Upper lobe of left lung (tissue), 6 donors: ENCODE measurements at regions not wholly inside any gene's neighbourhood (a gene's known extent, or its start where the extent isn't known, plus 50 kb on each side); places are given as distances from the start of the nearest gene placed in this dataset.

Experiments
- ATAC-seq, 2 donors: fragments of 200-7000 bp; cut with Tn5 transposase; one replicate each; pipeline ENCODE4 v1.9.1; 2022; ENCODE audit warnings: mild to moderate bottlenecking in 2 of 2, moderate library complexity in 2 of 2; ENCODE audit not compliant: low FRiP score in 2 of 2
- DNase-seq, 2 donors: peaks; one replicate each; pipeline ENCODE4 v3.0.0-alpha.2; 2019 to 2020
- H3K27ac ChIP-seq, 4 donors: fragments of 200-600 bp; sonication (generic); one replicate each; pipeline ENCODE4 v1.5.1; 2016 to 2019
- H3K27me3 ChIP-seq, 4 donors: fragments of 200-600 bp; sonication (generic); one replicate each; pipeline ENCODE4 v1.5.1; 2017 to 2019
- H3K36me3 ChIP-seq, 4 donors: fragments of 200-600 bp; sonication (generic); one replicate each; pipeline ENCODE4 v1.5.1; 2016 to 2019
- H3K4me1 ChIP-seq, 4 donors: fragments of 200-600 bp; sonication (generic); one replicate each; pipeline ENCODE4 v1.5.1; 2018 to 2019
- H3K4me3 ChIP-seq, 4 donors: fragments of 200-600 bp; sonication (generic); one replicate each; pipeline ENCODE4 v1.5.1; 2017 to 2019; ENCODE audit warnings: mild to moderate bottlenecking in 2 of 4, moderate library complexity in 1 of 4
- H3K9me3 ChIP-seq, 4 donors: fragments of 200-600 bp; sonication (generic); one replicate each; pipeline ENCODE4 v1.5.1; 2018 to 2019
- EP300 ChIP-seq, 4 donors: sonication (generic); formaldehyde crosslinking; IDR thresholded peaks; one replicate each; pipeline ENCODE4 v1.5.1; 2017; ENCODE audit warnings: antibody characterized with exemption in 4 of 4, control low read depth in 2 of 4
- POLR2A ChIP-seq, 4 donors: fragments of 450-650 bp; IDR thresholded peaks; one replicate each; pipeline ENCODE4 v1.5.1; 2016 to 2017; ENCODE audit warnings: antibody characterized with exemption in 4 of 4, mild to moderate bottlenecking in 2 of 4
- POLR2AphosphoS5 ChIP-seq, 2 donors: sonication (generic); formaldehyde crosslinking; IDR thresholded peaks; one replicate each; pipeline ENCODE4 v1.5.1; 2017; ENCODE audit warnings: antibody characterized with exemption in 2 of 2
- WGBS, 2 donors: methylation state at CpG; one replicate each; pipeline ENCODE4 v1.1.5; 2017 to 2018; 5-methylcytosine and 5-hydroxymethylcytosine counted together
- TF ChIP-seq, protein P1 (sequence below), 6 experiments: fragments of 450-650 bp in 4 of 6; fragments of 200-600 bp in 2 of 6; sonication (generic) in 2 of 6; IDR thresholded peaks; one replicate each; pipeline ENCODE4 v1.5.1; 2016 to 2019; ENCODE audit warnings: antibody characterized with exemption in 6 of 6
- donor health status: DM: no; HTN: no; CAD: no; lungs with moderate emphysema.
- donor health status: DM: no; HTN: yes; CAD: no; lungs with severe emphysema.

DNA sequence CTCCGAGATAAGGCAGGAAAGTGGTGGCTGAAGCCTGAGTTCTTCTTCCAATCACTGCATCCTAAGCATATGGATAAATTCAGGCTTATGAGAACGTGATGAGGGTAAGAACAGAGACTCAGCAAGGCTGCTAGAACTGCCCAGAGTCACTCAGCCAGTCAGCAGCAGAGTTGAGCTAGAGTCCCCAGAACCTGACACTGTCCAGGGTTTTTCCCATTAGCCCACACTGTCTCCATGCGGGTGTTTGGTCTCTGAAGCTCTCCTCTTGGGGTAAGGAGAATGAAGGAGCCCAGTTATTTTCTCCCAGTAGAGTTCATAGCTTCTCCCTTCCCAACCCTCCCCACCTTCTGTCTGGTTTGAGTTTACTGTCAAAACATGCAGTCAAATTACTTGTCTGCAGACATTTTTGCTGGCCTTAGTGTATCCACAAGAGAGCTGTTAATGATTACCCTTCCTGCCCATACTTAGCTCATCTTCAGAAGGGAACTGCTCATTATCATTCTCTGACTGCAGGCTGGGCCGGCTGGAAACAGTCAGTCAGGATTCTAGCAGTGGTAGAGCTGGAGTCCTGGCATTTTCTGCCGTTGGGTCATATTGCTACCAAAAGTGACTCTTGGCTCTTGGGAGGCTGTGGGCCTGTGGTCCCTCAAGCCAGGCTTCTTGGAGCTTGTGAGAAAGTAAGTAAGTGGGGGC, 460.0 kb downstream of the HS3ST3B1 start:
- Histone ChIP-seq H3K27me3 (no peaks in the 10 kb centered on the region), H3K27ac (no peak overlapping the region), H3K9me3 (no peaks in the 10 kb centered on the region), H3K36me3 (no peaks in the 10 kb centered on the region), H3K4me3 (no peak overlapping the region), H3K4me1 (no peaks in the 10 kb centered on the region)
- DNase-seq: no peak
- TF ChIP-seq, protein P1, sequence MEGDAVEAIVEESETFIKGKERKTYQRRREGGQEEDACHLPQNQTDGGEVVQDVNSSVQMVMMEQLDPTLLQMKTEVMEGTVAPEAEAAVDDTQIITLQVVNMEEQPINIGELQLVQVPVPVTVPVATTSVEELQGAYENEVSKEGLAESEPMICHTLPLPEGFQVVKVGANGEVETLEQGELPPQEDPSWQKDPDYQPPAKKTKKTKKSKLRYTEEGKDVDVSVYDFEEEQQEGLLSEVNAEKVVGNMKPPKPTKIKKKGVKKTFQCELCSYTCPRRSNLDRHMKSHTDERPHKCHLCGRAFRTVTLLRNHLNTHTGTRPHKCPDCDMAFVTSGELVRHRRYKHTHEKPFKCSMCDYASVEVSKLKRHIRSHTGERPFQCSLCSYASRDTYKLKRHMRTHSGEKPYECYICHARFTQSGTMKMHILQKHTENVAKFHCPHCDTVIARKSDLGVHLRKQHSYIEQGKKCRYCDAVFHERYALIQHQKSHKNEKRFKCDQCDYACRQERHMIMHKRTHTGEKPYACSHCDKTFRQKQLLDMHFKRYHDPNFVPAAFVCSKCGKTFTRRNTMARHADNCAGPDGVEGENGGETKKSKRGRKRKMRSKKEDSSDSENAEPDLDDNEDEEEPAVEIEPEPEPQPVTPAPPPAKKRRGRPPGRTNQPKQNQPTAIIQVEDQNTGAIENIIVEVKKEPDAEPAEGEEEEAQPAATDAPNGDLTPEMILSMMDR (IDR thresholded peaks at IDR 0.05): no peak
- TF ChIP-seq POLR2A (IDR thresholded peaks at IDR 0.05): no peak
- TF ChIP-seq EP300 (IDR thresholded peaks at IDR 0.05): no peak
- no peak for TF ChIP-seq POLR2AphosphoS5 (IDR thresholded peaks at IDR 0.05)
- no peak for ATAC-seq
- 74 to 100% methylated on average over 4 to 5 of the region's 5 CpGs for WGBS, 2 donors

DNA sequence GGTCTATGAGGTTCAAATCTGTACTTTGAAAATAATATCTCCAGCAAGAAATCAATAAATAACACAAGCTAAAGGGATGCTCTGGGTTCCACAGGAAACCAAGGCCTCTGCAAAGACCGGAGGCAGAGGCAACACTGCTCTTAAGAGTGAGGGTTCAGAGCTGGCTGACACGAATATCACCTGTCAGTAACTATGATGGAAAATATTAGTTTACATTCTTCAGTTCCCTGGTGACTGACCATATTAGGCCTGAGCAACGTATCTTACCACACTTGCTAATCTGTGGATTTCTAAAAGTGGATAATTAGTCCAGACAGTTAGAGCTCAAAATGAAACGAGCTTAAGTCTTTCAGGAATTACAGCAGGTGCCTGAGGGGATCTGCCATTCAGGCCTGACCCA, 459.3 kb downstream of the HS3ST3B1 start:
- 65 to 78% methylated on average over 4 of the region's 4 CpGs for WGBS, 2 donors
- no peaks in the 10 kb centered on the region for H3K36me3 ChIP-seq
- no peaks in the 10 kb centered on the region for H3K4me1 ChIP-seq
- no peaks in the 10 kb centered on the region for H3K9me3 ChIP-seq
- no peaks in the 10 kb centered on the region for H3K27me3 ChIP-seq
- H3K4me3 ChIP-seq: no peak overlapping the region
- DNase-seq: no peak
- TF ChIP-seq POLR2AphosphoS5 (IDR thresholded peaks at IDR 0.05): no peak
- TF ChIP-seq EP300 (IDR thresholded peaks at IDR 0.05): no peak
- TF ChIP-seq POLR2A (IDR thresholded peaks at IDR 0.05): no peak
- TF ChIP-seq, protein P1 (IDR thresholded peaks at IDR 0.05): no peak
- H3K27ac ChIP-seq: no peak overlapping the region
- ATAC-seq: no peak

DNA sequence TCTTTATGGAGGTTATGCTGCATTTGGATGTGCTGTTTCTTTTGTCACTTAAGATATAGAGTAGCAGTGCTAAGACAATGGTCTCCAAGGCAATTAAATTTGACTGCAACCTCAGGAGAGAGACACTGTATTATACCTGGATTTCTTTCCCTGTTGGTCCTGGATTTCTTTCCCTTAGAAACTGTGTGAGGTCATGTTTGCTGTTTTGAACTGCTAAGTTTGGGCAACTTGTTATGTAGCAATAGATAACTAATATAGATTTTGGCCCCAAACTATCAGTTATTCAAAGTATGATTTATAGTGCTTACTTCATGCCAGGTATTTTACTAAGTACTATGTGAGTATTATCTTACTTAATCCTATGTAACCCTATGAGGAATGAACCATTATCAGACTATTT, 458.4 kb downstream of the HS3ST3B1 start:
- Histone ChIP-seq H3K4me1 (no peaks in the 10 kb centered on the region), H3K27me3 (no peaks in the 10 kb centered on the region), H3K36me3 (no peaks in the 10 kb centered on the region), H3K27ac (no peak overlapping the region), H3K9me3 (no peaks in the 10 kb centered on the region), H3K4me3 (no peak overlapping the region)
- TF ChIP-seq POLR2A (IDR thresholded peaks at IDR 0.05) (no peak), POLR2AphosphoS5 (IDR thresholded peaks at IDR 0.05) (no peak), EP300 (IDR thresholded peaks at IDR 0.05) (no peak)
- TF ChIP-seq, protein P1 (IDR thresholded peaks at IDR 0.05): no peak
- no peak for ATAC-seq
- no peak for DNase-seq

DNA sequence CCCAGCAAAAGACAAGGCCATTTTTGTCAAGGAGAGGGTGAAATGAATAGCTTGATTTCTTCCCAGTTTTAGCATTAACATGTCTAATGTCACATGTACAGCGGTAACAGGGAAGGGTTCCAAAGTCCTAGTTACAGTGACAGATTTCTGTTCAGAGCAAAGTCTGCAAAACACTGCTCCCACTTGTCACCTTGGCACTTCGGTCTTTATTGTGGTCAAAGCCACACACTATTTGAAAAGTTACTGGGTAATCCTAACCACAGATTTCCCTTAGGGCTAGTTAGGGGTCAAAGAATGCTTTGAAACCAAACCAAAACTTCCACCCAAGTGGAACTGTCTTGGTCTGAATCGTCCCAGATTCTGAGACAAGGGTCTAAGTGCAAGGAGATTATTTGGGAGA, 455.6 kb downstream of the HS3ST3B1 start:
- Histone ChIP-seq H3K36me3 (no peaks in the 10 kb centered on the region), H3K4me1 (no peaks in the 10 kb centered on the region), H3K4me3 (no peak overlapping the region), H3K9me3 (no peaks in the 10 kb centered on the region), H3K27me3 (no peaks in the 10 kb centered on the region), H3K27ac (no peak overlapping the region)
- DNase-seq (no peak), ATAC-seq (no peak)
- TF ChIP-seq, protein P1 (IDR thresholded peaks at IDR 0.05): no peak
- TF ChIP-seq POLR2A (IDR thresholded peaks at IDR 0.05): no peak
- TF ChIP-seq EP300 (IDR thresholded peaks at IDR 0.05): no peak
- WGBS, 2 donors: 41 to 49% methylated on average over 3 of the region's 3 CpGs

DNA sequence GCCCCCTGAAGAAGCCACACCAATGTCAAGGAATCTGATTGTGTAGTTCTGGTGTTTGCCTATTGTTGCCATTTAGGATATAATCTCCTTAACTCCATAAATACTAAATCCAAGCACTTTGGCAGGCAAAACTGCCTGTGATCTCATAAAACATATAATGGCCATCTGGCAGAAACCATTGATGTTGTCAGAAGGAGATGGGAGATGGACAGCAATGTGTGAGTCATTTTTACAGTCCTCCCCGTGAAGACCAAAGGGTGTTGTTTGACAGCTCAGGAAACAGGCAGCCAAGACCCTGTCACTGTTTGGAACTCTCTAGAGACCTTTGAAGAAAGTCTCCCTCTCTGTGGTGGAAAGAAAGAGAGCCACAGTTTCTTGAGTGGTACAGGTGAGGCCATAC, 454.1 kb downstream of the HS3ST3B1 start:
- no peak overlapping the region for H3K4me3 ChIP-seq
- H3K4me1 ChIP-seq: no peaks in the 10 kb centered on the region
- DNase-seq (no peak), ATAC-seq (no peak)
- no peaks in the 10 kb centered on the region for H3K9me3 ChIP-seq
- TF ChIP-seq POLR2AphosphoS5 (IDR thresholded peaks at IDR 0.05): no peak
- no peaks in the 10 kb centered on the region for H3K27me3 ChIP-seq
- WGBS, 2 donors: 17 to 20% methylated on average over 1 of the region's 1 CpG
- H3K36me3 ChIP-seq: no peaks in the 10 kb centered on the region
- no peak overlapping the region for H3K27ac ChIP-seq
